Fibroblast of lung (primary cell): ENCODE measurements at regions not wholly inside any gene's neighbourhood (a gene's known extent, or its start where the extent isn't known, plus 50 kb on each side); places are given as distances from the start of the nearest gene placed in this dataset.

Source experiments
- CTCF ChIP-seq, 2 donors: IDR thresholded peaks in 1 of 2; conservative IDR thresholded peaks in 1 of 2; 1 replicate in 1 of 2; 2 replicates in 1 of 2; pipeline ENCODE4 v1.5.1; 2011 to 2012; ENCODE audit warnings: low read length in 2 of 2, control low read depth in 1 of 2, inconsistent platforms in 1 of 2, low read depth in 1 of 2, mild to moderate bottlenecking in 1 of 2
- EZH2 ChIP-seq: IDR thresholded peaks from 2 replicates; pipeline ENCODE4 v1.5.1; 2012; ENCODE audit warnings: low read length, control low read depth, mild to moderate bottlenecking; ENCODE audit errors: missing control alignments

GRCh38 chr6:155660251-155660977 lies 204.8 kb upstream of the NOX3 start:
- TF ChIP-seq CTCF (conservative IDR thresholded peaks at IDR 0.05 in 1 of 2, IDR thresholded peaks at IDR 0.05 in 1 of 2; ENCODE audit: low read depth in 1 of 2, low read length in 2 of 2) (no peak), EZH2 (no peak)
